ENCODE measurements at regions not wholly inside any gene's neighbourhood (a gene's known extent, or its start where the extent isn't known, plus 50 kb on each side); places are given as distances from the start of the nearest gene placed in this dataset.

DNA sequence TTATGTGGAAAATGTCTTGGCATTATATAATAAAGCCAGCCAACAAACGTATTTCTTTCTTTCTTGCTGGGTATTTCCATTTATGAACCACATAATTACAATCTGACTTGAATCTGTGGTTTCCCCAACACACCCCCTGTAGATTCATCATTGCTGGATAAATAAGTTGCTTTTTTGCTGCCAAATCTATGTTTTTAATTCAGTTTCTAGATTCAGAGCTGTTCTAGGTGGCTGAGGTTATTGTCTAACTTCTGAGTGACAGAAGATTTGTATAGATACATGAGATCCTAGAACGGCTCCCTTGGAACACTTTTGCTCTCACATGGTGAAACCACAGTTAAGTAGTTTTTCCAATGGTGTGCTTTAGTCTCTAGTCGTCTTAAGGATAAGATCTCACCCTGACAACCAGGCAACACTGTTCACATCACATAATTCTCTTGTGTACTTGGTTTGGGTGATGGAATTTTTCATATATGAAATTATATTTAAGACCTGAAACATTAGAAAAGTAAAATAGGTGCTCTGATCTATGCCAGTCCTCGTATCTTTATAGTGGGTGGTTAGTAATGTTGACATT is 239.1 kb downstream of the KLF12 start:
- TF ChIP-seq, protein P1, sequence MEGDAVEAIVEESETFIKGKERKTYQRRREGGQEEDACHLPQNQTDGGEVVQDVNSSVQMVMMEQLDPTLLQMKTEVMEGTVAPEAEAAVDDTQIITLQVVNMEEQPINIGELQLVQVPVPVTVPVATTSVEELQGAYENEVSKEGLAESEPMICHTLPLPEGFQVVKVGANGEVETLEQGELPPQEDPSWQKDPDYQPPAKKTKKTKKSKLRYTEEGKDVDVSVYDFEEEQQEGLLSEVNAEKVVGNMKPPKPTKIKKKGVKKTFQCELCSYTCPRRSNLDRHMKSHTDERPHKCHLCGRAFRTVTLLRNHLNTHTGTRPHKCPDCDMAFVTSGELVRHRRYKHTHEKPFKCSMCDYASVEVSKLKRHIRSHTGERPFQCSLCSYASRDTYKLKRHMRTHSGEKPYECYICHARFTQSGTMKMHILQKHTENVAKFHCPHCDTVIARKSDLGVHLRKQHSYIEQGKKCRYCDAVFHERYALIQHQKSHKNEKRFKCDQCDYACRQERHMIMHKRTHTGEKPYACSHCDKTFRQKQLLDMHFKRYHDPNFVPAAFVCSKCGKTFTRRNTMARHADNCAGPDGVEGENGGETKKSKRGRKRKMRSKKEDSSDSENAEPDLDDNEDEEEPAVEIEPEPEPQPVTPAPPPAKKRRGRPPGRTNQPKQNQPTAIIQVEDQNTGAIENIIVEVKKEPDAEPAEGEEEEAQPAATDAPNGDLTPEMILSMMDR (conservative IDR thresholded peaks at IDR 0.05; ENCODE audit: low read length), result no peak
- TF ChIP-seq EZH2phosphoT487 (IDR thresholded peaks at IDR 0.05; ENCODE audit: borderline replicate concordance, low read depth, low read length), result no peak
